H1 (cell line): ENCODE measurements at regions not wholly inside any gene's neighbourhood (a gene's known extent, or its start where the extent isn't known, plus 50 kb on each side); places are given as distances from the start of the nearest gene placed in this dataset.

Experiments
- CTCF ChIA-PET: fragments of 300-600 bp; sonication (Branson Sonifier 250); formaldehyde crosslinking; loops from one replicate; lab custom pipeline; 2021; ENCODE audit not compliant: partially characterized antibody; lab: Charles Lee
- POLR2A ChIA-PET: fragments of 300-600 bp; sonication (Branson Sonifier 250); formaldehyde crosslinking; loops from one replicate; lab custom pipeline; 2021; ENCODE audit warnings: inconsistent platforms; ENCODE audit not compliant: partially characterized antibody; lab: Charles Lee
- DNase-seq, 2 experiments: peaks; one replicate each; pipeline versions ENCODE4 v3.0.0 to v3.0.0-alpha.2; 2010 to 2022; ENCODE audit warnings: low spot score in 2 of 2, low read depth in 1 of 2, mixed read lengths in 1 of 2
- FAIRE-seq: peaks from 2 replicates; lab custom pipeline; 2011; peaks lifted over from hg19 to GRCh38; lab: Jason Lieb, UNC
- H2AFZ ChIP-seq: 2 replicates; pipeline ENCODE4 v1.8.1; 2012; ENCODE audit warnings: low read length, inconsistent platforms
- H2AK5ac ChIP-seq: 2 replicates; pipeline ENCODE4 v1.6.1; 2013; ENCODE audit warnings: low read depth, low read length
- H2BK120ac ChIP-seq: replicated peaks from 2 replicates; pipeline ENCODE3; 2013; ENCODE audit warnings: low read depth, low read length, inconsistent platforms
- H2BK12ac ChIP-seq: 2 replicates; pipeline ENCODE4 v1.6.1; 2013; ENCODE audit warnings: low read depth, low read length
- H2BK15ac ChIP-seq: 2 replicates; pipeline ENCODE4 v1.6.1; 2013; ENCODE audit warnings: low read length
- H2BK20ac ChIP-seq: 2 replicates; pipeline ENCODE4 v1.6.1; 2013; ENCODE audit warnings: low read length
- H2BK5ac ChIP-seq: 2 replicates; pipeline ENCODE4 v1.6.1; 2013; ENCODE audit warnings: low read depth, low read length
- H3K14ac ChIP-seq: 2 replicates; pipeline ENCODE4 v1.6.1; 2013; ENCODE audit warnings: inconsistent platforms; ENCODE audit not compliant: insufficient read length
- H3K18ac ChIP-seq: 2 replicates; pipeline ENCODE4 v1.6.1; 2013; ENCODE audit warnings: low read length; ENCODE audit errors: extremely low read depth
- H3K23ac ChIP-seq: 2 replicates; pipeline ENCODE4 v1.6.1; 2013; ENCODE audit warnings: inconsistent platforms; ENCODE audit not compliant: insufficient read length
- H3K23me2 ChIP-seq: 2 replicates; pipeline ENCODE4 v1.6.1; 2013; ENCODE audit warnings: low read depth, low read length
- H3K27ac ChIP-seq: 2 replicates; pipeline ENCODE4 v1.6.1; 2011; ENCODE audit warnings: low read depth, low read length, inconsistent platforms
- H3K27me3 ChIP-seq, 4 experiments: replicated peaks in 1 of 4; 1 replicate in 1 of 4; 2 replicates in 3 of 4; pipeline versions ENCODE4 v1.6.1 to v1.8.1; 2011 to 2013; ENCODE audit warnings: low read length in 3 of 4, mild to moderate bottlenecking in 3 of 4, inconsistent platforms in 2 of 4, mixed read lengths in 2 of 4, moderate library complexity in 1 of 4; ENCODE audit not compliant: control insufficient read depth in 3 of 4, insufficient read depth in 3 of 4; ENCODE audit errors: extremely low read depth in 1 of 4
- H3K36me3 ChIP-seq, 4 experiments: 2 replicates each; pipeline versions ENCODE4 v1.6.1 to v1.8.1; 2011 to 2013; ENCODE audit warnings: mild to moderate bottlenecking in 4 of 4, low read length in 3 of 4, moderate library complexity in 2 of 4, control low read depth in 1 of 4, inconsistent platforms in 1 of 4; ENCODE audit not compliant: insufficient read depth in 4 of 4, control insufficient read depth in 2 of 4
- H3K4ac ChIP-seq: replicated peaks from 2 replicates; pipeline ENCODE3; 2013; ENCODE audit warnings: low read length, low read depth, mixed read lengths, inconsistent platforms; ENCODE audit not compliant: insufficient read length
- H3K4me1 ChIP-seq, 4 experiments: replicated peaks in 1 of 4; 1 replicate in 1 of 4; 2 replicates in 3 of 4; pipeline versions ENCODE4 v1.6.1 to v1.8.1; 2011 to 2013; ENCODE audit warnings: low read length in 3 of 4, inconsistent platforms in 2 of 4, mixed read lengths in 1 of 4; ENCODE audit not compliant: insufficient read depth in 4 of 4, control insufficient read depth in 3 of 4
- H3K4me2 ChIP-seq, 2 experiments: 2 replicates each; pipeline versions ENCODE4 v1.6.1 to v1.8.1; 2011 to 2013; ENCODE audit warnings: low read depth in 2 of 2, low read length in 2 of 2, control low read depth in 1 of 2, inconsistent platforms in 1 of 2, mild to moderate bottlenecking in 1 of 2; ENCODE audit not compliant: insufficient read depth in 1 of 2
- H3K4me3 ChIP-seq, 4 experiments: fragments of 200-600, 300-600 bp in 1 of 4; sonication (generic), shearing (Covaris generic), sonication (Bioruptor Twin) in 1 of 4; 2 replicates each; pipeline versions ENCODE4 v1.5.1 to v1.8.1; 2011 to 2016; ENCODE audit warnings: low read length in 4 of 4, low read depth in 3 of 4, control low read depth in 2 of 4, inconsistent platforms in 2 of 4, mild to moderate bottlenecking in 2 of 4, mixed read lengths in 1 of 4, moderate library complexity in 1 of 4; ENCODE audit not compliant: insufficient read depth in 2 of 4; ENCODE audit errors: extremely low read depth in 1 of 4
- H3K56ac ChIP-seq: replicated peaks from 2 replicates; pipeline ENCODE3; 2013; ENCODE audit warnings: low read depth, mild to moderate bottlenecking, mixed read lengths, low read length, inconsistent platforms; ENCODE audit not compliant: insufficient read length
- H3K79me1 ChIP-seq: 2 replicates; pipeline ENCODE4 v1.6.1; 2013; ENCODE audit warnings: low read depth, low read length, control low read depth
- H3K79me2 ChIP-seq, 2 experiments: 2 replicates each; pipeline versions ENCODE4 v1.6.1 to v1.8.1; 2012 to 2013; ENCODE audit warnings: low read length in 2 of 2, mild to moderate bottlenecking in 2 of 2, inconsistent platforms in 1 of 2; ENCODE audit not compliant: insufficient read depth in 2 of 2, control insufficient read depth in 1 of 2
- H3K9ac ChIP-seq, 4 experiments: replicated peaks in 1 of 4; 1 replicate in 1 of 4; 2 replicates in 3 of 4; pipeline versions ENCODE4 v1.6.1 to v1.8.1; 2011 to 2013; ENCODE audit warnings: low read depth in 3 of 4, low read length in 3 of 4, control low read depth in 2 of 4, mild to moderate bottlenecking in 2 of 4, moderate library complexity in 2 of 4, inconsistent platforms in 1 of 4; ENCODE audit errors: extremely low read depth in 1 of 4
- H3K9me3 ChIP-seq, 2 experiments: 2 replicates each; pipeline versions ENCODE4 v1.6.1 to v1.8.1; 2012 to 2013; ENCODE audit warnings: mild to moderate bottlenecking in 2 of 2, moderate library complexity in 2 of 2, control low read depth in 1 of 2, inconsistent platforms in 1 of 2, low read depth in 1 of 2, low read length in 1 of 2, mixed read lengths in 1 of 2; ENCODE audit not compliant: insufficient read depth in 2 of 2
- H4K20me1 ChIP-seq, 2 experiments: replicated peaks in 1 of 2; 2 replicates each; pipeline versions ENCODE3 to v1.8.1; 2011 to 2013; ENCODE audit warnings: inconsistent platforms in 2 of 2, low read length in 2 of 2, mild to moderate bottlenecking in 1 of 2; ENCODE audit not compliant: insufficient read depth in 2 of 2, control insufficient read depth in 1 of 2
- H4K5ac ChIP-seq: 2 replicates; pipeline ENCODE4 v1.6.1; 2013; ENCODE audit warnings: low read length, low read depth, mixed read lengths, inconsistent platforms; ENCODE audit not compliant: insufficient read length
- H4K8ac ChIP-seq: 2 replicates; pipeline ENCODE4 v1.8.0; 2013; ENCODE audit warnings: mild to moderate bottlenecking, moderate library complexity, low read length, inconsistent platforms; ENCODE audit not compliant: insufficient read depth; ENCODE audit errors: extremely low read depth
- H4K91ac ChIP-seq: replicated peaks from 2 replicates; pipeline ENCODE3; 2013; ENCODE audit warnings: low read length, mixed read lengths, inconsistent platforms; ENCODE audit not compliant: insufficient read length
- SP4 ChIP-seq: IDR thresholded peaks from 2 replicates; pipeline ENCODE4 v1.6.1; 2012; ENCODE audit warnings: low read length, inconsistent platforms
- WGBS, 2 experiments: shearing (Covaris generic) in 1 of 2; methylation state at CpG; one replicate each; pipeline versions ENCODE4 v1.1.6 to v1.1.7; 2013 to 2015; ENCODE audit warnings: low lambda C conversion rate in 2 of 2, mixed read lengths in 2 of 2, inconsistent platforms in 1 of 2, low coverage in 1 of 2, missing lambda C conversion rate in 1 of 2; ENCODE audit not compliant: insufficient replicate concordance in 2 of 2, insufficient coverage in 1 of 2, insufficient read length in 1 of 2; ENCODE audit errors: extremely low coverage in 1 of 2, missing lambda C conversion rate in 1 of 2; 5-methylcytosine and 5-hydroxymethylcytosine counted together

- no peak for FAIRE-seq
- Histone ChIP-seq H2AK5ac (no peak overlapping the region), H3K36me3 (no peaks in the 10 kb centered on the region), H3K9me3 (peaks cover 0 to 4% of the 10 kb centered on the region in 2 experiments; a peak in 1 of 4 replicates), H3K4me1 (no peaks in the 10 kb centered on the region), H4K5ac (no peak overlapping the region), H3K27me3 (no peaks in the 10 kb centered on the region), H3K23me2 (no peaks in the 10 kb centered on the region), H2BK5ac (no peak overlapping the region), H2BK12ac (no peak overlapping the region), H3K4me2 (no peak overlapping the region), H4K91ac (no peak overlapping the region), H2BK20ac (no peak overlapping the region), H3K14ac (no peak overlapping the region), H2AFZ (no peak overlapping the region), H3K18ac (no peak overlapping the region), H3K4me3 (no peak overlapping the region), H4K8ac (no peak overlapping the region), H3K23ac (no peak overlapping the region), H3K9ac (no peak overlapping the region), H3K4ac (no peak overlapping the region), H2BK15ac (no peak overlapping the region), H3K56ac (no peak overlapping the region), H4K20me1 (no peaks in the 10 kb centered on the region), H3K79me2 (no peaks in the 10 kb centered on the region), H2BK120ac (no peak overlapping the region), H3K79me1 (no peaks in the 10 kb centered on the region), H3K27ac (no peak overlapping the region)
- 85% methylated on average over 4 of the region's 4 CpGs; no CpG with 5 or more reads in 1 of the 2 experiments for WGBS, 2 experiments
- no peak for DNase-seq
- CTCF ChIA-PET: no interaction called here
- TF ChIP-seq SP4: no peak
- POLR2A ChIA-PET: no interaction called here
Observed at GRCh38 chr2:238978497-238978896, 130.6 kb downstream of the TWIST2 start.
